C4-2B (cell line): ENCODE measurements at regions not wholly inside any gene's neighbourhood (a gene's known extent, or its start where the extent isn't known, plus 50 kb on each side); places are given as distances from the start of the nearest gene placed in this dataset.

Source experiments
- CTCF ChIP-seq: fragments of 450-650 bp; conservative IDR thresholded peaks from 2 replicates; pipeline ENCODE4 v1.5.1; 2017; ENCODE audit warnings: mild to moderate bottlenecking
- ZFX ChIP-seq: fragments of 450-650 bp; IDR thresholded peaks from 2 replicates; pipeline ENCODE4 v1.6.1; 2017

- no peak for TF ChIP-seq CTCF
- TF ChIP-seq ZFX: no peak
Observed at GRCh38 chr2:51237626-51238271, 205.8 kb upstream of the NRXN1 start.
